ENCODE measurements at regions not wholly inside any gene's neighbourhood (a gene's known extent, or its start where the extent isn't known, plus 50 kb on each side); places are given as distances from the start of the nearest gene placed in this dataset.

DNA sequence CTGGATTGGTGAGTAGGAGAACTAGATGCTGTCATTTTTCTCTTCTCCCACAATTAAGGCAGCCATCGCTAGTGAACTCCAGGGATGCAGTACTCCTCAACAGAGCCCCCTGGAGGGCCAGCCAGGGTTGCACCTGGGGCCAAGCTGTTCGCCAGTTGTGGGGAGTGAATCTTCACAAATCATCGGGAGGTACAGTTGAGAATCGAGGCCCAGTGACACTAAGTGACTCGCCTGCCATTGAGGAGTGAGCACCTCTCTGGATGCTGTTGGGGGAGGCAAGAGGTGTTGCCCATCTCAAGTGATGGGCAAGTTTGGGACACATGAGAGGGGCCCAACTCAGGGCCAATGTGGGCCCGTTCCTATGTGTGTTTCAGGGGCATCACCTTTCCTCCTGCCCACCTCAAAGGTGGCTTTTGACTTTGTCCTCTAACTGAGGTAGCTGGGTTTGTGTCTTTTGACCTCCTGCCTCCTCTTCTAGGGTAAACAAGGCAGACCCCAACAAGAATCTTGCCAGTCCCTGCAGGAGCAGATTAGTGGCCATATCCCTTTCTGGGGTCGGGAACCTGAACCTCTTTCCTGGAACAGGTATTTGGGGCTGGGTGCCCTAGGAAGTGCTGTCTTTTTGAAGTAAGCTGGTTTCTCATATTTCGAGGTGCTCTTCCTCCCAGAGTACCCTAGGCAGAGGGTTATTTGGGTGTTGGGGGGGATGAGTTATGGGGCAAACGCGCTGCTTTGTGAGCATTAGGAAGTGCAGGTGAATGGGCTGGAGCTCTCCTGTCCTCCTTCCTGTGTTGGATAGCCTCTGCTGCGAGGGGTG lies 181.2 kb downstream of the MACROH2A1 start:
- DNase-seq: no peak

DNA sequence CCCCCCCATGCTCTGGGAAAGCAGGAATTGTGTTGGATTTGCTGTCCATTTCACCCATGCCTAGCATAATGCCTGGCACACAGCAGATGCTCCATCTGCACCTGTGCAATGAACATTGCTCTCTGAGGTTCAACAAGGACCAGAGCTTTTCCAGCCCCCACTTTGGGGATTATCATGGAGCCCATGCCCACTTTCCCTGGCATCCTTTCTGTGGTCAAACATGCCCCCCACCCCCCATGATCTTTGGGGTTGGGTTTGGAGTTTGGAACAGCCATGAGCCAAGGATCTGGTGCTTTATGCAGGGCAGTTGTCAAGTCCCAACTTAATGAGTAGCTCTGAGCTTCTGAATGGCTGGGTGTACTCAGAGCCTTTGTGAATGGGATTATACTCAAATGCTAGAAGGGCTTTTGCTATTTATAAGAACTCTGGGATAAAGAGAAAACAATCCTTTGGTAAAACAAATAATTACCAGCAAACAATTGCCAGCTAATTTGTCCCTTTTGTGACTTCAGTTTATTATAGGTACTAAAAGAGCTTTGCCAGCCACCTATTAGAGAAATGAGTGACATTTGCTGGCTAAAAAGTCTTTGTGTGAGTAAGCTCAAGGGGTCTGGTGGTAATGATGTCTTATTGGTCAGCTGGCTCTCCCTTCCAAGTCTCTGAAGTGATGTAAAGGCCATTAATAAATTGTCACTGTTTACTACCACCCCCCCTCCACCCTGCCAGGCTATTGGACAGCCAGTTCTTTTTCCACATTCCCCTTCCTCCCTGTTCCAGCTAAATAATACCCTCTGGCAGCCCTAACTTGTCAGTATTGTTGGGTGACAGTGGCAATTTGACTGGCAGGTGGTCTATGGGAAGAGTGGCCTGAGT lies 182.3 kb downstream of the MACROH2A1 start:
- DNase-seq: no peak

DNA sequence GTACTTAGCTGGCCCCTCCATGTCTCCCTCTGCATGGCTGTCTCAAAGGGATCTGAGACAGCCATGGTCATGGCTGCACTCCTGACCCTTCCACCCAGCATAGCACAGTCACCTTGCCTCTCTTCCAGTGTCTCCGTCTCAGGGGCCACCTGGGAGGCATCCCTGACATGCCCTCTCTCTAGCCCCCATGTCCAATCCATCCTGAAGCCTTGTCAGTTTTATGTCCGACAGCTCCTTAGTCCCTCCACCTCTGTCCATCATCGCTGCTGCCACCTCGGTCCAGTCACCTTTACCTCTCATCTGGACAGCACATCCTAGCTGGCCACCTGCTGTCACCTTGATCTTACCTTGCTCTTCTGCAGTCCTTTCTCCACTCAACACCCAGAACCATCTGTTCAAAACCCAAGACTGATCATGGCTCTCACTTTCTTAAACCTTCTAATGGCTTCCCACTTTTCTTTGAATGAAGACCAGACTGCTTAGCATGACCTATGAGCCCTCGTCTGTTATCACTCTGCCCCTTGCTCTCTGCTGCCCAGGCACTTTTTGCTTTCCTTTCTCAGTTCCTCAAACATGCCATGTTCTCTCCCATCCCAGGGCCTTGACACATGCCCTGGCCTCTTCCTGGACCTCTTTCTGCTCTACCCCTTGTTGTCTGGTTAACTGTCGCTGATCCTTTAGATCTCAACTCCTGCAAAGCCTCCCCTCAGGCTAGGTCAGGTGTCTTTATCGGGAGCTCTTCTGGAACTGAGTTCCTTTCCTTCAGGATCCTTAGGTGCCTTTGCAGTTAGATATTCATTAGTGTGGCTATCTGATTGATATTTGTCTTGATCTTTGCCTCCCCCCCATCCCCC lies 181.8 kb upstream of the PITX1 start:
- DNase-seq: no peak

DNA sequence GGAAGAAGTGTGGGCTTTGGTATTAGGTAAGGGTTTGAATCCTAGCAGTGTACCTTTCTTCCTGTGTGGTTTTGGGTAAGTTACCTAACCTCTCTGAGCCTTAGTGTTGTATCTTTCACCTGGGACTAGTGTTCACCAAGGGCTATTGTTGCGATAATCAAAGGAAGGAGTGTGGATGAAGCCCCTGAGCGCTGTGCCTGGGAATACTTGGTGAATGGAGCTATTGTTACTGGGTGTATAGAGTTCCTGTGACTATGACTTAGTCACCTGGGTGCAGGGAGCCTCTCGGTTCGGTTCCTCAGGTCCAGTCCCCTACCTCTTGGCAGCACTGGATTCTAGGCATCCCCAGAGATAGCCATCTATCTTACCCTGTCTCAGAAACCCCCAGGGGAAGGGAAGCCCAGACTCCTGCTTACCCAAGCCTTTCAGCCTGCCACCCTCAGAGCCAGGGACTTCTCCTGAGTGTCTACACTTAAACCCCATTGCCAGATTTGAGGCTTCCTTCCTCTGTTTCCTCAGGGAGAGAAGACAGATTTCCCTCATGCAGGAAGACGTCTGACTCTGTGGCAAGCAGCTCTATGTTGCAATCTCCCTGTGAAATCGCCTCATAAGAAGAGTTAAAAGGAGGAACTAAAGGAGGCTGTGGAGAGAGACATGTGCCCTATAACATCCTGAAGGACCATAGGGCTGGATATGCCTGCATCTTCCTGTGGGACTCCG lies 181.0 kb upstream of the PITX1 start:
- DNase-seq: no peak

DNA sequence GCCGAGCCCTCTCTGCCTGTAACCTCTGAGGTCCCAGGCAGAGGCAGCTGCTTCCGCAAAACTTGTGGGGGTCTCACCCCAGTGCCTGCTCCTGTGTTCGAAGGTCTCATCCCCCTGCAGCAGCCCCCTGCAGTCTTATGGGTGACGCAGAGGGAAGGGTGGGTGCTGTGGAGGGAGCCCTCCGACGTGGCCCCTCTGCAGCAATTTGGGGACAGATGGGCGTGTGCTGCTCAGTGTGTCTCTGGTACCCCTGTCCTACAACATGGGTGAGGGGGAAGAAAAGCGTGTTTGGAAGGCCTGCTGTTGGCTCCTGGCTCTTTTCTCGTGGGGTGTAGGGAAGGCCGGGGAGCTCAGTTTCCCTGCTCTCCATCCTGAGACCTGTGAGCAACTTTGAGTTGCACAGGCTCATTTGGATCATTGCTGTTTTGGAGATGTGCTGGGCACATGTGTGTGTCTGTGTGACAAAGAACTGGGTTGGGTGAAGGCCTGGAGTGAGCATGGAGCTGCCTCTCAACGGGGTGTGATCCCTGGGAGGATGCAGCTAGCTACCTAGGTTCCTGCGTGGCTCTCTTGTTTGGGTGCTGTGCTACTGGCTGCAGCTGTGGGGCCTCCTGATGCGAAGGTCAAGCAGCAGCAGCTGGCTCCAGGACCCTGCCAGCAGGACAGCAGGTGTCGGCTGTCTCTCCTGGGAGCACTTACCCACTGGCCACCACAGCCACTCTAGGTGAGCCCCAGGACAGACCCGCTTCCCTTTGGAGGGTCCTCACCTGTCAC lies 179.6 kb upstream of the PITX1 start:
- DNase-seq: no peak

DNA sequence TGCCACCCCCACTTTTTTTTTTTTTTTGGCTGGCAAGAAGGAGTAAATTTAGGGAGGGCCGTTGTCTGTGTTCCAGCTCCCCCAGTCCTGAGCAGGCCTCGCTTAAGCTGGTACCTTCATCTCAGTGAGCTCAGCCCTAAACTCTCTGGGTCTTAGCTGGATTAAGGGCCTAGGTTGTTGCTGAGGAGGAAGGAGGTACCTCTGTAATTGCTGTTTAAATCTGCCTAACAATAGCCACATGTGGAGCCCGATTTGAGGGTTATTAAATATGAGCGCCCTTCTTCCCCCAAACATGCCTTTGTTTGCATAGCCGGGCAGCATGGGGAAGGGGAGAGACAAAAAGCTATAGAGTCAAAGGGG lies 179.0 kb upstream of the PITX1 start:
- no peak for DNase-seq

DNA sequence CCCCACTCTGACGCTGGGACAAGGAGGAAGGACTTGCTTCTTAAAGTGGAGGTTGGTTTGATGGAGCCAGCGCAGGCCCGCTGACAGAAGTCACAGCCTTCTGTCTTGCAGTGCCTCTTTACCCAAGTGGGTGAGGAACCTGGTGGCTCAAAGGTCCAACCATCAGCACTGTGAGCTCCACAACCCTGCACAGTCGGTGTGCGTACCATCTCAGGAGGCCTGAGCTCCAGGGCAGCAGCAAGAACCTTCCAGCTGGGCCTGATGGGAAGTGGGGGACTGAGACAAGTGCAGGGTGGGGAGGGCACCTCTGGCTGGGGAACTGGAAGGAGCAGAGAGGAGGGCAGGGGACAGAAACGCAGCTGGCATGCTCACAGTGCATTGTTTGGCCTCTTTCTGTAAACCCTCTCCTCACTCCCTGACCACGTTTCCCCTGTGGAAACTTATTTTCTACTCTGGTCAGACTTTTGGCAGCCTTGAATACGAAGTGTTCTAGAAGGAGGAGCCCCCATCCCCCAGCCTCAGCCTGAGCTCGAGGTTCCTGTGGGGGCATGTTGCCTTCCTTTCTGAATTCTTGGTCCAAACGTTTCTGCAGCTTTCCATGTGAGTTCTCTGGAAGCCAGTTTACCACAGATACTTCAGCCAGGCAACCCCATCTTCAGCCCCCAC lies 178.5 kb upstream of the PITX1 start:
- no peak for DNase-seq

DNA sequence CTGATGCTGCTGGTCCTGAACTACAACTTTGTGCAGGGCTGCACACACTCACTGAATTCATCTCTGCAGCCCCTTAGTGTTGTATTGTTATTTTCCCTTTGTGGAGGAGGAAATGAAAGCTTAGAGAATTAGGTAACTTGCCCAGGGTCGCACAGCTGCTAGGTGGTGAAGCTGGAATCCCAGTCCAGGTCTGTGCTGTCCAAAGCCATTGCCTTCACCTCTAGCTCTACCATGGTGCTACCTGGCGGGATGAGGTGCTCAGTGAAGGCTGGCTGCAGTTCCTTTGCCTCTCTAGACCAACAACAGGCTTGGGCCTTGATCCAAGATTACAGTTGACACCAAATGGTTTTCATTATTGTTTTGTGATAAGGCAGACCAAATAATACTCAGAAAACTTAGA lies 177.8 kb upstream of the PITX1 start:
- no peak for DNase-seq

DNA sequence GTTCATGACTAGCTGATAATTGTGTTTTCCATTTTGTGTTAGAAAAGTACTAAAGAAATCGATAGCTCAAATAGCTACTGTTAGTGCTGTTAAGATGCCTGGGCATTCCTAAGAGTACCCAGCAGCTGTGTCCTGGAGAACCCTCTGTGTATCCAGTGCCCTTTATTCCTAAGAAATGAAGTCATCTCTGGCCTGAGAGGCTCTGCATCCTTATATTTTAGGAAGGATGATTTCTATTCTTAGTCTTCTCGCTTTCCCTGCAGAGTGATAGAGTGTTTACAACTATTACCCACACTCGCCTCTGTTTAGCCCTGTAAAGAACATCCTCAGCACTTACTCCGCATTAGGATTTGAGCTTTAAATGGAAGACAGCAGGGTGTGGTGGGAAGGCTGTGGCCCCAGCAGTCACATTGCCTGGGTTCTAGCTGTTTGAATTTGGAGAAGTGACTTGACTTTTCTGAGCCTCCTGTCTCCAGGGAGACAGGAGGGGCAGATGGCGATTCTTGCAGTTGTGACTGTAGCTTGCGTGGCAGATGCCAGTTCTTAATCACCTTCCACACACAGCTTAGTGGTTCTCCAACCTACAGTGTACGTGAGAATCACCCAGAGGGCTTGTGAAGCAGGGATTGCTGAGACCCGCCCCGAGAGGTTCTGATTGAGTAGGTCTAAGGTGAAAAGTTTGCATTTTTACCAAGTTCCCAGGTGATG lies 177.2 kb upstream of the PITX1 start:
- no peak for DNase-seq

DNA sequence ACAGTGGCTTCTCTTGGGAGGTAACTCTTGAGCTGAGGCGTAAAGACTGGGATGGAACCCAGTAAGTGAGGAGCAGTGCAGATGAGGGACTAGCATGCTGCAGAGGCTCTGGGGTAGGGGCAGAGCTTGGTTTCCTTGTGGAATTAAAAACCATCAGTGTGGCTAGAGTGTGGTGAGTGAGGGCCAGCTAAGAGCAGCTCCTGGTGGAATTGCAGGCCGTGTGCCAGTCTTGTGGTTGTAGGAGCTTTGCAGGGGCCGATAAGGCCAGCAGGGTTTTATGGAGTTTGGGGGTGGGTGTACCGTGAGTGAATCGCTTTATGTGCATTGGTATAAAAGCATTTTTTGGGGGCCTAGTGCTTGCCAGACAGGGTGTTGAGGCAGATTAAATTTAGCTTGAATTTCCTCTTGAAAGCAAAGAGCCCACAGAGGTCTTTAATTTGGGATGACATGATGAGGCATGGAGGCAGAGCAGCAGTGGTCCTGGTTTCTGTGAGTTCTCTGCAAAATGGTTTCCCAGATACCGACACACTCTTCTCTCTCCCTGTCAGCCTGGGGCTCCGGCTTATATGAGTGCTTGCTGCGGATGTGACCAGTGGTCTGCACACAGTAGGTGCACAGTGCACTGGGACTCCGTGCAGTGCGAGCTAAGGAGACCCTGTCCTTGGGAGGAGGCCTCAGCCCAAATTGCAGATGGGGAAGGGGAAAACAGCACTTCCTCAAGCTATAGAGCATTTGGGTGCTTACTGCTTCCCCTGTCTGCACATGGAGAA lies 176.4 kb upstream of the PITX1 start:
- DNase-seq: no peak

DNA sequence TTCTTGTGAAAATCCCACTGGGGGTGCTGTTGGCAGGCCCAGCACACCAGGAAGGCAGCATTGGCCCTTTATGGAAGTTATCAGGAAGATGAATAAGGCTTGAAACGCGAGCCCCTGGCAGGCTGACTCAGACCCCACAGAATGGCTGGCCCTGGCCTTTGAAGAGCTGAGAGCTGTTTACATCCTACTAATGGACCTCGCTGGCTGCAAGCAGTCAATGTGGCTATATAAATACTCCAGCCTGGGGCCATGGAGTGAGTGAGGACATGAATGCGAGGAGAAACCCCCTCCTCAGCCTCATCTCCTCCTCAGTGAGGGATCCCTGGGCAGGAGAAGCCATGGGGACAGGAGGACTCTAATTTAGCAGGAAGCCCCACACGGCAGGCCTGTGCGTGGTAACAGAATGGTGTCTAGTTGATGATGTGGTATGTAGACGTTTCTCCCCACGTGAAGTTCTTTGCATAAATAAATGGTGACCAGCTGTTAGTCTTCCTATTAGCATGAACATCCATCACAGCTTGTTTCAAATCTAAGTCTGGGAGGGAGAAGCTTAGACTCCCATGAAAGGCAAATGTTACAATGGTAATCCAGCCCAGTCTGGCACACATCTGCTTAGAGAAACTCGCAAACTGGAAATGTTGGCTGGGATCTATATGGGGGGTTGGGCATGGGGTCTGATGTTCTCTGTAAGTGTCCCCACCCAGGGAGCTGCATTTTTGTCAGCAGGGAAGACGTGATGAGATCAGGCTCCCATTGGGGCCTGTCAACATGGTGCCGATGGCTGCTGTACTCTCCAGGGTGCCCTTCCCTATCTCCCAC lies 175.1 kb upstream of the PITX1 start:
- no peak for DNase-seq

DNA sequence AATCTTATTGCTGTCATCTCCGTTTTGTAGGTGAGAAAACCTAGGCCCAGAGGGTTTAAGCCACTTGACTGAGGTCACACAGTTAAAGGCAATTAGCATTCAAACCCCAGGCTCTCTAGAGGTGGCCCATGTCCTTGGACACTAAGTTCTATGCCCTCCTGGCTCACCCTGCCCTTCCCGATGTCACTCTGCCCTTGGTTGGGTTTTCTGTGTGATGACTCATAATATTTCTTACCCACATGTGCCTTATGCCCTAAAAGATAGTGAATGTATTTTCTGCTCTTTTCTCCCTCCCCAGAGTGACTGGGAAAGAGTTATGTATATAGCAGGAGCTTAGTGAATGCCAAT lies 174.5 kb upstream of the PITX1 start:
- no peak for DNase-seq

DNA sequence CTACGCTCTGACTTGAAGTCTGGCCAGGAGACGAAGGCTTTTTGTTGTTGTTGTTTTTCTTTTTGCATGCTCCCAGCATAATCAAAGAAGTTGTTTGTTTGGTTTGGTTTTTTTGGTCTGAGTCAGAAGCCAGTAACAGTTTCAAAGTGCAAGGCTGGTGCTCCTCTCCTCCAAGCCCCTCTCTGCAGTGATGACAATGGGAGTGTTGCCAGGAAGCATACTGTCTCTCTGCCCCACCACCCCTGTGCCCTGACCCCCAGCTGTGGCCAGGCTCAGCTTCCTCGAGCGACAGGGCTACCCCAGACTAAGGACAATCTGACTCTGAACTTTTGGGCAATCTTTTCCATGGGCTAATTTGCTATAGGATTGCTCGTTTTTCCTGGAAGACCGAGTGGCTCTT lies 173.8 kb upstream of the PITX1 start:
- no peak for DNase-seq

DNA sequence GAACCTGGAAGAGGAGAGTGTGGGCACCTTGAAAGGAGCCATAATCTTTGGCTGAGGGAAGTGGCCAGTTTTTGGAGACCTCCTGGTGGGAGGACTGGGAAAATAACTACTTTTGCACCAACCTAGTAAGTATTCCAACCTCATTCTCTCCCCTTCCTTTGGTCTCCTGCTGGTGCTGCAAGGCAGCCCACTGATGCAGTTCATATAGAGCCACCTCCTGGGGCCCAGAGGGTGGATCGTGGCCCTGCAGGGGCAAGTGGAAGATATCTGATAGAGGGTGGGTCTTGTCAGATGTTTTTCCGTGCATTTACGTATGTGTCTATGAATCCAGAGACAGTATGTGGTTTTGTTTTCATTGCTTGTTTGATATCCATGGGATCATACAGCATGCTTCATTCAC lies 172.8 kb upstream of the PITX1 start:
- no peak for DNase-seq

DNA sequence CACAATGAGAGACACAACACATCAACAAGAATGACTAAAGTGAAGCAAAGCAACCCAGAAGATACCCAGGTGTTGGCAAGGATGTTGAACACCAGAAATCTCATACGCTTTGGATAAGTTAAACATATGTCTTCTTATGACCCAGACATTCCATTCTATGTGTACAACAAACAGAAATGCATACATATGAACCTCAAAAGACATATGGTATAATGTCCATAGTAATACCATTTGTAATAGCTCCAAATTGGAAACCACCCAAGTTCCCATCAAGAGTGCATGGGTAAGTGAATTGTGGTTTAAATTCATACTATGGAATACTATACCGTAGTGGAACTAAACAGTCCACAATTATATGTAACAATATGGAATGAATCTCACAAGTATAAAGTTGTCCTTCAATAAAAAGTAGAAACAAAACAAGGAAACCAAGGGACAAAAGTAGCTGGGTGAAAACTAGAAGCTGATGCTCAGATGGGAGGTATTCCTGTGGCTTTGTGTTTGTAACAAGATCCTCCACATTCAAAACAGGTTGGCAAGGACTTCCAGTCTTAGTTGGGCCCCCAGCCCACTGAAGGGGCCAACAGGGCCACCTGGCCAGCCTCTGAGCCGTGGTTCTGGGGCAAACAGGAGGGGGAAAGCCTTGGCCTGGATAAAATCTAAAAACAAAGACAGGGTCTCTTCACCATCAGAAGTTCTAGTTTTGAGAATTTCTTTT lies 171.8 kb upstream of the PITX1 start:
- no peak for DNase-seq

DNA sequence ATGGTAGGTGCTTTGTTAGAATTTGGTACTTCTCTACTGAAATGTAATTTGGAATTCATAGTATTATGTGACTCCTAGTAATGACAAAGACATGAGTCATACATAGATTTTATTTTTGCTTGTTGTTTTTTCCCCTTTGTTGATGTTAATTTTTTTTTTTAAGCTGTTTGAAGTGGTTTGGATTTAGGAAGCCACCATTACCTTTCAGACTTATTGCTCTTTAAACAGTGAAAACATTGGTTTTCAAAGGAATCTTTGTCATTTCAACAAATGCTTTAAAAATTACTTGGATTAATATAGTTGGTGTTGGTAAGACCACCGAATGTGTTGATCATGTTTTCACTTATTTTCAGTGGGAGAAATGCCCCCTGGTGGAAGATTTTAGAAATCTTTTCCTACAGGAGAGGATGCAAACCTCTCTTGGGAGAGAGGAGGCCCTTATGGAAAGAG lies 170.1 kb upstream of the PITX1 start:
- DNase-seq: no peak

DNA sequence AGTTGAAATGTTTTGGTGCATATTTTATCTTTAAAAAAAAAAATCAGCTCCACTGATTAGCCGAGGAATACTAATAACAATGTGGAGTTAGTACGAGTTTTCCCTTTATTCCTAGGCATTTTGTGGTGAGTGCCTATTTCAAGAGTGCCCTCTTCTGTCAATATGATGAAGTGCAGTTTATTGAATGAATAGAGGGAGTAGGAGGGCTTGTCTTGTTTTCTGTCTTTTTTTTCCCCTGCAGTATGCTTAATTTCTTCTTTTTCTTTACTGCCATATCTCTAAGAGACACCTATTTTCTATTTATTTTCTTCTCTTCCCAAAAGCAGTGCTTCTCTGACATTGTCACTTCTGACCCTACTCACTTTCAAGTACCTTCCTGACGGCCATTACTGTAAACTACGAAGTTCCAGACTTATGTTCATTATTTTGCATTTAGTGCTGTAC lies 169.6 kb upstream of the PITX1 start:
- DNase-seq: peak; percentile 44

DNA sequence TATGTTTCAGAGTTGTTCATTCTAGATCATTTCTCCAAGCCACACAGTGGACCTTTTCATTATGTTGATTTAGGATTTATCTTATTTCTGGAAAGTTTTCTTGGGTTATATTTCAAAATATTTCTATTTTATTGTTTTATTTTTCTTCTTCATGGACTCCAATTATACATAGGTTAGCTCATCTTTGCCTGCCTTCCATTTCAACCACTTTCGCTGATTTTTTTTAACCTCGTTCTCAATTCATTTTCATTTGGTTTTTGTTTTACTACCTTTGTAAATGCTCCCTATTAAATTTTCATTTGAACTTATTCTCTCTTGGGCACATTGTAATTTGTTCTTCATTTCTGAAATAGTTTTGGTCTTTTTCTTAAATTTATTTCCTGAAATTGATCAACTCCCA lies 169.0 kb upstream of the PITX1 start:
- no peak for DNase-seq

Measured in NCI-H2029 treated with DMSO at 0.1 percent for 48 hours (cell line).